PC-3 (cell line): ENCODE measurements at regions not wholly inside any gene's neighbourhood (a gene's known extent, or its start where the extent isn't known, plus 50 kb on each side); places are given as distances from the start of the nearest gene placed in this dataset.

Experiments
- ATAC-seq: fragments of 200-7000 bp; cut with Tn5 transposase; 2 replicates; pipeline ENCODE4 v1.9.1; 2020; ENCODE audit warnings: mild to moderate bottlenecking, moderate library complexity
- BruUV-seq: library from RNA; stranded (reverse); fragments of 400-500 nt; replicated peaks from 2 replicates; lab custom pipeline; 2021; lab: Mats Ljungman, UMichigan
- CTCF ChIA-PET: fragments of 300-600 bp; sonication (Branson Sonifier 250); formaldehyde crosslinking; loops from one replicate; lab custom pipeline; 2022; ENCODE audit warnings: antibody characterized with exemption; lab: Charles Lee
- POLR2A ChIA-PET: fragments of 300-600 bp; sonication (Branson Sonifier 250); formaldehyde crosslinking; loops from one replicate; lab custom pipeline; 2022; ENCODE audit warnings: antibody characterized with exemption; ENCODE audit not compliant: unreplicated experiment; lab: Charles Lee
- DNase-seq: peaks from one replicate; pipeline ENCODE4 v3.0.0-alpha.2; 2015
- H2AFZ ChIP-seq: fragments of 300-600 bp; sonication (generic); 2 replicates; pipeline ENCODE4 v1.6.0; 2016; ENCODE audit warnings: antibody characterized with exemption, low read length
- H3F3A ChIP-seq: fragments of 300-600 bp; sonication (generic); one replicate; pipeline ENCODE4 v1.6.0; 2017; ENCODE audit warnings: antibody characterized with exemption, low read length, control low read depth, mild to moderate bottlenecking; ENCODE audit not compliant: unreplicated experiment
- H3K27ac ChIP-seq: fragments of 300-600 bp; sonication (generic); 2 replicates; pipeline ENCODE4 v1.5.1; 2016; ENCODE audit warnings: mild to moderate bottlenecking, low read length
- H3K27me3 ChIP-seq: fragments of 300-600 bp; sonication (generic); 2 replicates; pipeline ENCODE4 v1.6.1; 2016; ENCODE audit warnings: low read length, mixed read lengths
- H3K36me3 ChIP-seq: fragments of 300-600 bp; sonication (generic); 2 replicates; pipeline ENCODE4 v1.6.1; 2016; ENCODE audit warnings: low read depth, mixed run types, low read length, mixed read lengths
- H3K4me1 ChIP-seq: fragments of 300-600 bp; sonication (generic); 2 replicates; pipeline ENCODE4 v1.5.1; 2016; ENCODE audit warnings: low read length; ENCODE audit not compliant: insufficient read depth
- H3K4me2 ChIP-seq: fragments of 300-600 bp; sonication (generic); 2 replicates; pipeline ENCODE4 v1.6.0; 2016; ENCODE audit warnings: low read length
- H3K4me3 ChIP-seq: fragments of 300-600 bp; sonication (generic); 2 replicates; pipeline ENCODE4 v1.5.1; 2016; ENCODE audit warnings: mild to moderate bottlenecking, low read length, mixed read lengths
- H3K79me2 ChIP-seq: fragments of 300-600 bp; sonication (generic); 2 replicates; pipeline ENCODE4 v1.6.1; 2017; ENCODE audit warnings: low read length, mixed read lengths
- H3K9ac ChIP-seq: fragments of 300-600 bp; sonication (generic); 2 replicates; pipeline ENCODE4 v1.6.0; 2016; ENCODE audit warnings: mild to moderate bottlenecking, low read length
- H3K9me2 ChIP-seq: fragments of 300-600 bp; sonication (generic); replicated peaks from 2 replicates; pipeline ENCODE4 v1.6.1; 2016; ENCODE audit warnings: mixed run types, low read length, mixed read lengths
- H3K9me3 ChIP-seq: fragments of 300-600 bp; sonication (generic); 2 replicates; pipeline ENCODE4 v1.6.1; 2016; ENCODE audit warnings: low read length, mixed read lengths
- H4K20me1 ChIP-seq: fragments of 300-600 bp; sonication (generic); 2 replicates; pipeline ENCODE4 v1.6.1; 2016; ENCODE audit warnings: low read length, mixed read lengths
- EZH2 ChIP-seq: fragments of 300-600 bp; sonication (generic); IDR thresholded peaks from one replicate; pipeline ENCODE4 v1.6.1; 2017; ENCODE audit warnings: antibody characterized with exemption, mild to moderate bottlenecking, low read length; ENCODE audit not compliant: unreplicated experiment
- EZH2phosphoT487 ChIP-seq: fragments of 300-600 bp; sonication (generic); IDR thresholded peaks from 2 replicates; pipeline ENCODE4 v1.6.1; 2018; ENCODE audit warnings: mild to moderate bottlenecking, antibody characterized with exemption, low read length, borderline replicate concordance
- intact Hi-C: fragments of 100-400 bp; cut with micrococcal nuclease; formaldehyde crosslinking; loops from 2 replicates; pipeline ENCODE4 v1.9.0; 2023
- TF ChIP-seq, protein P1 (sequence below): fragments of 300-600 bp; sonication (generic); conservative IDR thresholded peaks from 2 replicates; pipeline ENCODE4 v1.5.1; 2017; ENCODE audit warnings: antibody characterized with exemption, low read depth, mild to moderate bottlenecking, low read length

DNA sequence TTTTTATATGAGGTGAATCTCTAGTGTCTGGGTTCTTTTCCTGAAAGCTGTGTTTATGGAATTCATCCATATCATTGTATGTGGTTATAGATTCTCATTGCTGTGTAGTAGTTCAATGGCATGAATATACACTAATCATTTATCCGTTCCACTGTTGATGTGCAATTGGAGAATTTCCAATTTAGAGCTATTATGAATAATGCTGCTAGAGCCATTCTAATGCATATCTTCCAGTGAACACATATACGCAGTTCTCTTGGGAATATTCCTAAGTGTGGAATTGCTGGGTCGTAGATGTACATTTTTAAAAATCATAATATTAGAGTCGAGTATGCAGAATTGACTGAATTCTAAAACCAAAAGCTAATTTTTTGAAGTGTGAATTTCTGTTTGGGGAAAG lies 327.5 kb upstream of the JAG1 start:
- Histone ChIP-seq H3K27ac (peak overlapping the region; percentile 93), H3K9ac (peak overlapping the region; percentile 56), H3K4me1 (peaks cover 24% of the 10 kb centered on the region), H3K9me2 (no peaks in the 10 kb centered on the region), H3K79me2 (no peaks in the 10 kb centered on the region), H3F3A (peaks cover 6% of the 10 kb centered on the region), H4K20me1 (no peaks in the 10 kb centered on the region), H3K4me2 (peak overlapping the region; percentile 46), H3K36me3 (no peaks in the 10 kb centered on the region), H2AFZ (0 out of 2 replicates have a peak overlapping the region, but pooled peaks have one; percentile 19), H3K9me3 (no peaks in the 10 kb centered on the region), H3K4me3 (peak overlapping the region; percentile 15; the same call in 1 of the 2 replicates), H3K27me3 (no peaks in the 10 kb centered on the region)
- intact Hi-C loops, result loop anchor here (2.0 to 10.0 kb wide), 6 partner anchors 79 to 543 kb away; partner anchors contain the start of gene JAG1
- ATAC-seq (no peak), DNase-seq (no peak)
- ChIA-PET CTCF (interaction anchor here (0.7 to 1.1 kb wide), 2 partner anchors 319 to 327 kb away, joined by 3 read pairs; no protein-coding TSS in a partner anchor), POLR2A (interaction anchor here (0.6 kb wide), 2 partner anchors 82 to 137 kb away, joined by 5 to 6 read pairs; no protein-coding TSS in a partner anchor)
- BruUV-seq, result no TSS peak
- TF ChIP-seq, protein P1, sequence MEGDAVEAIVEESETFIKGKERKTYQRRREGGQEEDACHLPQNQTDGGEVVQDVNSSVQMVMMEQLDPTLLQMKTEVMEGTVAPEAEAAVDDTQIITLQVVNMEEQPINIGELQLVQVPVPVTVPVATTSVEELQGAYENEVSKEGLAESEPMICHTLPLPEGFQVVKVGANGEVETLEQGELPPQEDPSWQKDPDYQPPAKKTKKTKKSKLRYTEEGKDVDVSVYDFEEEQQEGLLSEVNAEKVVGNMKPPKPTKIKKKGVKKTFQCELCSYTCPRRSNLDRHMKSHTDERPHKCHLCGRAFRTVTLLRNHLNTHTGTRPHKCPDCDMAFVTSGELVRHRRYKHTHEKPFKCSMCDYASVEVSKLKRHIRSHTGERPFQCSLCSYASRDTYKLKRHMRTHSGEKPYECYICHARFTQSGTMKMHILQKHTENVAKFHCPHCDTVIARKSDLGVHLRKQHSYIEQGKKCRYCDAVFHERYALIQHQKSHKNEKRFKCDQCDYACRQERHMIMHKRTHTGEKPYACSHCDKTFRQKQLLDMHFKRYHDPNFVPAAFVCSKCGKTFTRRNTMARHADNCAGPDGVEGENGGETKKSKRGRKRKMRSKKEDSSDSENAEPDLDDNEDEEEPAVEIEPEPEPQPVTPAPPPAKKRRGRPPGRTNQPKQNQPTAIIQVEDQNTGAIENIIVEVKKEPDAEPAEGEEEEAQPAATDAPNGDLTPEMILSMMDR, result no peak
- TF ChIP-seq EZH2 (no peak), EZH2phosphoT487 (no peak)

DNA sequence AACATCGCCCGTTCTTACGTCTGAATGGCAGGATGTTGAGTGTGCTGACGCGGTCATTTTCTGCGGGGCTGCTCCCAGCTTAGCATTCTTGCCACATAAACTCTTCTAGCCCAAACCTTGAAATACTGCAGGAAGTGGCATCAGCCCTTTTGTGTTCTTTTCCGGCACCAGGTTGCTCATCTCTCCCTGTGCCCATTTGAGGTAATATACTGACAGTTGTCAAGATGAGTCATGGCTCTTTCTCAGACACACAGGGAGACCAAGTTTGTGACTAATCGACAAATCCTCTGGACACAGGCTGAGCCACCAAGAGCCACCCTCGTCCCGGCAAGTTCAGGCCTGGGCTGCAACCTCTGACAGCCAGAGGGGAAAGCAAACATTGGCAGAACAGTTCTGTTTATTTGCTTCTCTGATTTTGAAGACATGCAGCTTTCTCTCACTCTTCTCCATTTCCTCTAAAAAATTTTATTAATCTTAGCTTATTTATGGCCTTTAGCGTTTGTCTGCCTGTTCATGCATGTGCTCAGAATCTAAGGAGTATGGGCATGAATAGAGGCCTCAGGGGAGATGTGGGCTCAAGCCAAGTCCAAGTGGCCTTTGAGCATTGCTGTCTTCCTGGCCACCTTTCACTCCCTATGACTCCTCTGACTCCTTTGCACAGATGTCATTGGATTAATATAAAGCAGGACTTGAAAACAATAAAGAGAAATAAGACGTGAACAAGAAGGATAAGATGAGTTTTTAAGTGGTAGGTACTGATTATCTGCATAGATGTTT lies 328.2 kb upstream of the JAG1 start:
- BruUV-seq, result no TSS peak
- H3K9me3 ChIP-seq, result no peaks in the 10 kb centered on the region
- ChIA-PET POLR2A (interaction anchor here (0.6 kb wide), 2 partner anchors 82 to 138 kb away, joined by 5 to 6 read pairs; no protein-coding TSS in a partner anchor), CTCF (interaction anchor here (0.7 to 1.1 kb wide), 2 partner anchors 319 to 327 kb away, joined by 3 read pairs; no protein-coding TSS in a partner anchor)
- H3K9me2 ChIP-seq, result no peaks in the 10 kb centered on the region
- H3F3A ChIP-seq, result peaks cover 6% of the 10 kb centered on the region
- peak overlapping the region; percentile 63 for H3K9ac ChIP-seq
- H3K4me3 ChIP-seq, result 0 out of 2 replicates have a peak overlapping the region, but pooled peaks have one; percentile 15
- ATAC-seq (peak; percentile 99), DNase-seq (peak; percentile 99)
- H3K27me3 ChIP-seq, result no peaks in the 10 kb centered on the region
- no peaks in the 10 kb centered on the region for H3K36me3 ChIP-seq
- H3K4me2 ChIP-seq, result peak overlapping the region; percentile 68
- TF ChIP-seq, protein P1, result no peak
- TF ChIP-seq EZH2phosphoT487, result no peak
- TF ChIP-seq EZH2, result no peak
- no peaks in the 10 kb centered on the region for H3K79me2 ChIP-seq
- H3K27ac ChIP-seq, result peak overlapping the region; percentile 93
- intact Hi-C loops, result loop anchor here (2.0 to 10.0 kb wide), 6 partner anchors 79 to 543 kb away; partner anchors contain the start of gene JAG1
- peaks cover 24% of the 10 kb centered on the region for H3K4me1 ChIP-seq
- peak overlapping the region; percentile 45 for H2AFZ ChIP-seq
- no peaks in the 10 kb centered on the region for H4K20me1 ChIP-seq
